OCI-LY1 (cell line): ENCODE measurements at regions not wholly inside any gene's neighbourhood (a gene's known extent, or its start where the extent isn't known, plus 50 kb on each side); places are given as distances from the start of the nearest gene placed in this dataset.

Experiments
- CTCF ChIP-seq: fragments of 200-600 bp; sonication (generic), shearing (Covaris generic); IDR thresholded peaks from 2 replicates; pipeline ENCODE4 v1.5.1; 2017; ENCODE audit warnings: mild to moderate bottlenecking, antibody characterized with exemption, low read length, moderate library complexity, mixed read lengths
- EZH2 ChIP-seq: fragments of 200-600 bp; sonication (generic), shearing (Covaris generic); IDR thresholded peaks from 2 replicates; pipeline ENCODE4 v1.8.0; 2017; ENCODE audit warnings: borderline replicate concordance, mixed run types, mild to moderate bottlenecking, antibody characterized with exemption, low read length, moderate library complexity, mixed read lengths

- TF ChIP-seq CTCF (no peak), EZH2 (no peak)
Observed at GRCh38 chr13:106874323-106874722, 306.4 kb upstream of the ARGLU1 start.
